SJCRH30 (cell line): ENCODE measurements at regions not wholly inside any gene's neighbourhood (a gene's known extent, or its start where the extent isn't known, plus 50 kb on each side); places are given as distances from the start of the nearest gene placed in this dataset.

Experiments used
- DNase-seq, 2 experiments: peaks; one replicate each; pipeline ENCODE4 v3.0.0-alpha.2; 2015 to 2020
- H3K27ac ChIP-seq: fragments of 250-450 bp; sonication (Bioruptor Pico); 2 replicates; pipeline ENCODE4 v1.5.1; 2020; ENCODE audit warnings: mild to moderate bottlenecking, moderate library complexity
- H3K27me3 ChIP-seq: fragments of 250-450 bp; sonication (Bioruptor Pico); 2 replicates; pipeline ENCODE4 v1.5.1; 2020; ENCODE audit warnings: mild to moderate bottlenecking, moderate library complexity
- H3K36me3 ChIP-seq: fragments of 250-450 bp; sonication (Bioruptor Pico); 2 replicates; pipeline ENCODE4 v1.5.1; 2020; ENCODE audit warnings: mild to moderate bottlenecking, moderate library complexity
- H3K4me1 ChIP-seq: fragments of 250-450 bp; sonication (Bioruptor Pico); 2 replicates; pipeline ENCODE4 v1.5.1; 2020; ENCODE audit warnings: mild to moderate bottlenecking, moderate library complexity
- H3K4me3 ChIP-seq: fragments of 250-450 bp; sonication (Bioruptor Pico); 2 replicates; pipeline ENCODE4 v1.5.1; 2020; ENCODE audit warnings: mild to moderate bottlenecking, moderate library complexity
- H3K9me3 ChIP-seq: fragments of 250-450 bp; sonication (Bioruptor Pico); replicated peaks from 2 replicates; pipeline ENCODE4 v1.5.1; 2020; ENCODE audit warnings: mild to moderate bottlenecking, moderate library complexity

- no peaks in the 10 kb centered on the region for H3K27me3 ChIP-seq
These were observed 198.7 kb downstream of the MYCN start for GRCh38 chr2:16138811-16139662.

GRCh38 chr2:16137080-16137755, 196.9 kb downstream of the MYCN start:
- no peaks in the 10 kb centered on the region for H3K36me3 ChIP-seq
- no peak overlapping the region for H3K4me3 ChIP-seq
- H3K27me3 ChIP-seq, result no peaks in the 10 kb centered on the region
- no peak overlapping the region for H3K27ac ChIP-seq
- 0 out of 2 replicates have a peak, but pooled peaks cover 6% of the 10 kb centered on the region for H3K9me3 ChIP-seq
- 0 out of 2 replicates have a peak, but pooled peaks cover 4% of the 10 kb centered on the region for H3K4me1 ChIP-seq
- DNase-seq, result no peak

More at GRCh38 chr2:16138811-16139662, 198.7 kb downstream of the MYCN start:
- Histone ChIP-seq H3K36me3 (no peaks in the 10 kb centered on the region), H3K27ac (no peak overlapping the region), H3K4me1 (0 out of 2 replicates have a peak, but pooled peaks cover 4% of the 10 kb centered on the region), H3K4me3 (no peak overlapping the region), H3K9me3 (0 out of 2 replicates have a peak, but pooled peaks cover 8% of the 10 kb centered on the region)
- DNase-seq, result peak in 1 of 2 experiments; percentile 47

- 0 out of 2 replicates have a peak, but pooled peaks cover 4% of the 10 kb centered on the region for H3K4me1 ChIP-seq
- no peak for DNase-seq
- no peak overlapping the region for H3K27ac ChIP-seq
- H3K27me3 ChIP-seq, result no peaks in the 10 kb centered on the region
- H3K4me3 ChIP-seq, result no peak overlapping the region
- H3K9me3 ChIP-seq, result 0 out of 2 replicates have a peak, but pooled peaks cover 6% of the 10 kb centered on the region
- no peaks in the 10 kb centered on the region for H3K36me3 ChIP-seq
These were observed 196.2 kb downstream of the MYCN start for GRCh38 chr2:16136461-16137035.

GRCh38 chr2:16135913-16136310, 195.6 kb downstream of the MYCN start:
- H3K27me3 ChIP-seq, result no peaks in the 10 kb centered on the region

GRCh38 chr2:16135196-16135912, 195.0 kb downstream of the MYCN start:
- Histone ChIP-seq H3K9me3 (0 out of 2 replicates have a peak, but pooled peaks cover 6% of the 10 kb centered on the region), H3K4me1 (0 out of 2 replicates have a peak, but pooled peaks cover 4% of the 10 kb centered on the region), H3K27ac (no peak overlapping the region), H3K27me3 (no peaks in the 10 kb centered on the region), H3K4me3 (no peak overlapping the region), H3K36me3 (no peaks in the 10 kb centered on the region)
- no peak for DNase-seq

More at GRCh38 chr2:16135913-16136310, 195.6 kb downstream of the MYCN start:
- Histone ChIP-seq H3K36me3 (no peaks in the 10 kb centered on the region), H3K4me1 (0 out of 2 replicates have a peak, but pooled peaks cover 4% of the 10 kb centered on the region), H3K9me3 (0 out of 2 replicates have a peak, but pooled peaks cover 6% of the 10 kb centered on the region), H3K27ac (no peak overlapping the region), H3K4me3 (no peak overlapping the region)
- DNase-seq, result no peak

- 0 out of 2 replicates have a peak, but pooled peaks cover 4% of the 10 kb centered on the region for H3K4me1 ChIP-seq
- no peaks in the 10 kb centered on the region for H3K36me3 ChIP-seq
- H3K9me3 ChIP-seq, result 0 out of 2 replicates have a peak, but pooled peaks cover 6% of the 10 kb centered on the region
- H3K27ac ChIP-seq, result no peak overlapping the region
- H3K4me3 ChIP-seq, result no peak overlapping the region
- DNase-seq, result no peak
- no peaks in the 10 kb centered on the region for H3K27me3 ChIP-seq
These were observed 194.3 kb downstream of the MYCN start for GRCh38 chr2:16134436-16135165.

- H3K27ac ChIP-seq, result no peak overlapping the region
- 0 out of 2 replicates have a peak, but pooled peaks cover 4% of the 10 kb centered on the region for H3K9me3 ChIP-seq
- no peak for DNase-seq
- no peaks in the 10 kb centered on the region for H3K36me3 ChIP-seq
- H3K27me3 ChIP-seq, result no peaks in the 10 kb centered on the region
- H3K4me3 ChIP-seq, result no peak overlapping the region
- H3K4me1 ChIP-seq, result peaks cover 6% of the 10 kb centered on the region; the same call in 1 of the 2 replicates
These were observed 190.6 kb downstream of the MYCN start for GRCh38 chr2:16130906-16131400.

GRCh38 chr2:16130541-16130880, 190.2 kb downstream of the MYCN start:
- no peak overlapping the region for H3K4me3 ChIP-seq
- H3K27ac ChIP-seq, result no peak overlapping the region
- no peaks in the 10 kb centered on the region for H3K36me3 ChIP-seq
- H3K27me3 ChIP-seq, result no peaks in the 10 kb centered on the region
- 0 out of 2 replicates have a peak, but pooled peaks cover 4% of the 10 kb centered on the region for H3K9me3 ChIP-seq
- H3K4me1 ChIP-seq, result peaks cover 8% of the 10 kb centered on the region; the same call in 1 of the 2 replicates
- DNase-seq, result no peak

GRCh38 chr2:16129716-16130540, 189.6 kb downstream of the MYCN start:
- Histone ChIP-seq H3K27ac (no peak overlapping the region), H3K4me1 (peaks cover 8% of the 10 kb centered on the region; the same call in 1 of the 2 replicates), H3K36me3 (no peaks in the 10 kb centered on the region), H3K27me3 (no peaks in the 10 kb centered on the region), H3K9me3 (0 out of 2 replicates have a peak, but pooled peaks cover 4% of the 10 kb centered on the region), H3K4me3 (no peak overlapping the region)
- no peak for DNase-seq

- no peak overlapping the region for H3K4me3 ChIP-seq
These were observed 188.6 kb downstream of the MYCN start for GRCh38 chr2:16128746-16129610.

GRCh38 chr2:16127958-16128357, 187.6 kb downstream of the MYCN start:
- no peaks in the 10 kb centered on the region for H3K36me3 ChIP-seq
- DNase-seq, result no peak
- no peaks in the 10 kb centered on the region for H3K9me3 ChIP-seq
- no peaks in the 10 kb centered on the region for H3K27me3 ChIP-seq
- no peak overlapping the region for H3K4me3 ChIP-seq
- H3K4me1 ChIP-seq, result peaks cover 16% of the 10 kb centered on the region
- no peak overlapping the region for H3K27ac ChIP-seq

More at GRCh38 chr2:16128746-16129610, 188.6 kb downstream of the MYCN start:
- Histone ChIP-seq H3K4me1 (peaks cover 8% of the 10 kb centered on the region; the same call in 1 of the 2 replicates), H3K36me3 (no peaks in the 10 kb centered on the region), H3K9me3 (0 out of 2 replicates have a peak, but pooled peaks cover under 1% of the 10 kb centered on the region), H3K27ac (no peak overlapping the region), H3K27me3 (no peaks in the 10 kb centered on the region)
- DNase-seq, result no peak
